GM10266 (cell line): ENCODE measurements at regions not wholly inside any gene's neighbourhood (a gene's known extent, or its start where the extent isn't known, plus 50 kb on each side); places are given as distances from the start of the nearest gene placed in this dataset.

Experiments
- DNase-seq: peaks from one replicate; pipeline ENCODE4 v3.0.0; 2012; ENCODE audit errors: extremely low spot score
- TF ChIP-seq, protein P1 (sequence below): IDR thresholded peaks from 2 replicates; pipeline ENCODE4 v1.5.1; 2012; ENCODE audit warnings: mild to moderate bottlenecking, low read depth; ENCODE audit not compliant: control insufficient read depth, insufficient read depth; ENCODE audit errors: missing control alignments

GRCh38 chr1:195709821-195710220, 898.4 kb downstream of the KCNT2 start:
- TF ChIP-seq, protein P1, sequence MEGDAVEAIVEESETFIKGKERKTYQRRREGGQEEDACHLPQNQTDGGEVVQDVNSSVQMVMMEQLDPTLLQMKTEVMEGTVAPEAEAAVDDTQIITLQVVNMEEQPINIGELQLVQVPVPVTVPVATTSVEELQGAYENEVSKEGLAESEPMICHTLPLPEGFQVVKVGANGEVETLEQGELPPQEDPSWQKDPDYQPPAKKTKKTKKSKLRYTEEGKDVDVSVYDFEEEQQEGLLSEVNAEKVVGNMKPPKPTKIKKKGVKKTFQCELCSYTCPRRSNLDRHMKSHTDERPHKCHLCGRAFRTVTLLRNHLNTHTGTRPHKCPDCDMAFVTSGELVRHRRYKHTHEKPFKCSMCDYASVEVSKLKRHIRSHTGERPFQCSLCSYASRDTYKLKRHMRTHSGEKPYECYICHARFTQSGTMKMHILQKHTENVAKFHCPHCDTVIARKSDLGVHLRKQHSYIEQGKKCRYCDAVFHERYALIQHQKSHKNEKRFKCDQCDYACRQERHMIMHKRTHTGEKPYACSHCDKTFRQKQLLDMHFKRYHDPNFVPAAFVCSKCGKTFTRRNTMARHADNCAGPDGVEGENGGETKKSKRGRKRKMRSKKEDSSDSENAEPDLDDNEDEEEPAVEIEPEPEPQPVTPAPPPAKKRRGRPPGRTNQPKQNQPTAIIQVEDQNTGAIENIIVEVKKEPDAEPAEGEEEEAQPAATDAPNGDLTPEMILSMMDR: no peak
- no peak for DNase-seq

DNA sequence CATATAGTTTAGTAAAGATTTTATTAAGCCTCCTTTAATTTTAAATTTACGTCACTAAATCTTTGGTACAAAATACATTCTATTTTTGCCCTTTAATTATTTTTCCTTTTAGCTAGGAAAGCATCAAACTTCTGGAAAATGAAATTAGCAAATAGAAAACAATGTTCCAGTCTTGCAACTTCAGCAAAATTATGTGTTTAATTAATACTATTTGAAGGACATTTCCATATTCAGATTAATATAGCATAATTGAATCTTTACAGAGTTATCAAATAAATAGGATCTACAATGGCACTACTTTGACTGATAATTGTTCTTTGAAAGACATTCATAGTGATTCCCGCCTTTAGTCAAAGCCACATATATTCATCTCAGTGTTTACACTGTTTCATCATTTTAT, 904.2 kb downstream of the KCNT2 start:
- no peak for DNase-seq
- TF ChIP-seq, protein P1: no peak

DNA sequence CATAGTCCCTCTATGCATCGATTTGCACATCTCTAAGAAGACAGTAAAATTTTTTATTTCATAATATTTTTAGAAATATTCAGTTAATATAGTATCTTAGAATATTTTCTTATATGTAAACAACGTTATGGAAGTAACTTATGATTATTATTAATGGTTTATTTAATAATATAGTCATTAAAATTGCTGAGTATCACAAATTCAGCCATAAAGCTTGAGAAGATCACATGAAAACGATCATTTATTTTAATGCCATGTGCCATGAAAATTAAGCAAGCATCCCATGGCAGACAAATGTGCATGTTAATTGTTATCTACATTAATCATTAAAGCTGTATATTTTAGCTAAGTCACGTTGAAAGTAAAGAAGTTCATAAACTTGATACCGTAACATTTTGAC, 907.1 kb downstream of the KCNT2 start:
- no peak for DNase-seq
- TF ChIP-seq, protein P1: no peak

DNA sequence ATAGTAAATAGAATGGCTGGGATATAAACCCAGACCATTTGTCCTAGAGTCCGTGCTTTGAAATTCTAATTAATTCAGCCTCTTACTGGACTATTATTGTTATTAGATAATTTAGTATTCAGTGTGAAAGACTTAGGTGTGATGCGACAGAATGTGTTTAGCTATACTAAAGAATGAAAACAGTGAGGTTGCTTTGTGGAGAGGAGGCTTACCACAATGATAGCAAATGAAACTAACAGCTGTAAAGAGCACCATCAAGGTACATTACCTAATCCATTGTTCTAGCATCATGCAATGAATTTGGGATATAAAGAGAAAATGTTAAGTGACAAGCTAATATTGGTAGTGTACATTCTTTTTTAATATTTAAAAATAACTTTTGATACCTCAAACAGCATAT, 911.1 kb downstream of the KCNT2 start:
- TF ChIP-seq, protein P1: no peak
- DNase-seq: no peak

GRCh38 chr1:195686764-195687163, 921.5 kb downstream of the KCNT2 start:
- TF ChIP-seq, protein P1: no peak
- DNase-seq: no peak

- no peak for DNase-seq
- TF ChIP-seq, protein P1: no peak
These were observed 943.6 kb downstream of the KCNT2 start for GRCh38 chr1:195664628-195665027.

DNA sequence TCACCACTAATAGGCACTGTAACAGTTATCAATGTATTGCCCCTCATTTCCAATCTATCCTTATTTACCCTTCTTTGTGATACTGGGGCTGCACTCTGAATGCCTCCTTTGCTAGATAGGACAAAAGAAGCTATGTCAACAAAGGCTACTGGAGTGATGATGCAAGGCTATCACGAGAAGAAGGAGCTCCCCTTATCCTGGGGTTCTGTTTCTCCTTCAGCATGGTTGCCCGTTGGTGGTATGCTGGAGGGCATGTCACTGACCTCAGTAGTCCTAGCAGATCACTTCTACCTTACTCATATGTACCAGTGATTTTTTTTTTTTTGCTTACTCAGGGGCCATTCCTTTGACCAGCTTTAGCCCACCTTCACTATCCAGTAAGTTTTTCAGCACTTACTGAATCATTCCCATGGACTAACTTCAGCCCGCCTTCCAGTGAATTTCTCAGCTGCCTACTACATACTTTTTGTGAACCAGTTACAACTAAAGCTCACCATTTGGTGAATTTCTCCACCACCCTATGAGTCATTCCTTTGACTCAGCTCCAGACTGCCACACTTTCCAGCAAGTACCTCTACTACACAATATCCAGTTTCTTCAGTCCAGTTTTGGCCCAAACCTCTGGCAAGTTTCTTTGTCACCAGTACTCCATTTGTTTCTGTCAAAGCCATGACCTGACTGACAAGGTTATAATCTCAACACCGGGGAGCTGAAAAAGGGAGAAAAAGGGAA, 944.5 kb downstream of the KCNT2 start:
- DNase-seq: no peak
- TF ChIP-seq, protein P1: no peak
